ENCODE measurements at regions not wholly inside any gene's neighbourhood (a gene's known extent, or its start where the extent isn't known, plus 50 kb on each side); places are given as distances from the start of the nearest gene placed in this dataset.

- no peak overlapping the region for H3K27ac ChIP-seq (ENCODE audit: extremely low read depth, low read depth, low read length)
- CTCF ChIA-PET = interaction anchor here (0.5 to 1.0 kb wide), 2 partner anchors 32 to 70 kb away, joined by 3 read pairs; no protein-coding TSS in a partner anchor
- H3K4me3 ChIP-seq (ENCODE audit: low read depth, low read length) = no peak overlapping the region
- H3K4me1 ChIP-seq (ENCODE audit: control insufficient read depth, insufficient read depth, low read length) = peaks cover 4% of the 10 kb centered on the region
- TF ChIP-seq ZNF133 (tag by site-specific recombination; IDR thresholded peaks at IDR 0.05) = no peak
- no peak for TF ChIP-seq ZNF747 (tag by site-specific recombination; IDR thresholded peaks at IDR 0.05)
- no peak for TF ChIP-seq SP7 (tag by site-specific recombination; IDR thresholded peaks at IDR 0.05)
- TF ChIP-seq, protein P1, sequence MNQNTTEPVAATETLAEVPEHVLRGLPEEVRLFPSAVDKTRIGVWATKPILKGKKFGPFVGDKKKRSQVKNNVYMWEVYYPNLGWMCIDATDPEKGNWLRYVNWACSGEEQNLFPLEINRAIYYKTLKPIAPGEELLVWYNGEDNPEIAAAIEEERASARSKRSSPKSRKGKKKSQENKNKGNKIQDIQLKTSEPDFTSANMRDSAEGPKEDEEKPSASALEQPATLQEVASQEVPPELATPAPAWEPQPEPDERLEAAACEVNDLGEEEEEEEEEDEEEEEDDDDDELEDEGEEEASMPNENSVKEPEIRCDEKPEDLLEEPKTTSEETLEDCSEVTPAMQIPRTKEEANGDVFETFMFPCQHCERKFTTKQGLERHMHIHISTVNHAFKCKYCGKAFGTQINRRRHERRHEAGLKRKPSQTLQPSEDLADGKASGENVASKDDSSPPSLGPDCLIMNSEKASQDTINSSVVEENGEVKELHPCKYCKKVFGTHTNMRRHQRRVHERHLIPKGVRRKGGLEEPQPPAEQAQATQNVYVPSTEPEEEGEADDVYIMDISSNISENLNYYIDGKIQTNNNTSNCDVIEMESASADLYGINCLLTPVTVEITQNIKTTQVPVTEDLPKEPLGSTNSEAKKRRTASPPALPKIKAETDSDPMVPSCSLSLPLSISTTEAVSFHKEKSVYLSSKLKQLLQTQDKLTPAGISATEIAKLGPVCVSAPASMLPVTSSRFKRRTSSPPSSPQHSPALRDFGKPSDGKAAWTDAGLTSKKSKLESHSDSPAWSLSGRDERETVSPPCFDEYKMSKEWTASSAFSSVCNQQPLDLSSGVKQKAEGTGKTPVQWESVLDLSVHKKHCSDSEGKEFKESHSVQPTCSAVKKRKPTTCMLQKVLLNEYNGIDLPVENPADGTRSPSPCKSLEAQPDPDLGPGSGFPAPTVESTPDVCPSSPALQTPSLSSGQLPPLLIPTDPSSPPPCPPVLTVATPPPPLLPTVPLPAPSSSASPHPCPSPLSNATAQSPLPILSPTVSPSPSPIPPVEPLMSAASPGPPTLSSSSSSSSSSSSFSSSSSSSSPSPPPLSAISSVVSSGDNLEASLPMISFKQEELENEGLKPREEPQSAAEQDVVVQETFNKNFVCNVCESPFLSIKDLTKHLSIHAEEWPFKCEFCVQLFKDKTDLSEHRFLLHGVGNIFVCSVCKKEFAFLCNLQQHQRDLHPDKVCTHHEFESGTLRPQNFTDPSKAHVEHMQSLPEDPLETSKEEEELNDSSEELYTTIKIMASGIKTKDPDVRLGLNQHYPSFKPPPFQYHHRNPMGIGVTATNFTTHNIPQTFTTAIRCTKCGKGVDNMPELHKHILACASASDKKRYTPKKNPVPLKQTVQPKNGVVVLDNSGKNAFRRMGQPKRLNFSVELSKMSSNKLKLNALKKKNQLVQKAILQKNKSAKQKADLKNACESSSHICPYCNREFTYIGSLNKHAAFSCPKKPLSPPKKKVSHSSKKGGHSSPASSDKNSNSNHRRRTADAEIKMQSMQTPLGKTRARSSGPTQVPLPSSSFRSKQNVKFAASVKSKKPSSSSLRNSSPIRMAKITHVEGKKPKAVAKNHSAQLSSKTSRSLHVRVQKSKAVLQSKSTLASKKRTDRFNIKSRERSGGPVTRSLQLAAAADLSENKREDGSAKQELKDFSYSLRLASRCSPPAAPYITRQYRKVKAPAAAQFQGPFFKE (tag by site-specific recombination; IDR thresholded peaks at IDR 0.05; ENCODE audit: borderline replicate concordance) = no peak
- POLR2A ChIA-PET = no interaction called here
- no peaks in the 10 kb centered on the region for H3K9me3 ChIP-seq (ENCODE audit: control insufficient read depth, insufficient read depth, low read depth, low read length)
- H3K36me3 ChIP-seq (ENCODE audit: control insufficient read depth in 2 of 2, insufficient read depth in 1 of 2, low read length in 2 of 2) = no peaks in the 10 kb centered on the region
Observed at GRCh38 chr9:2568689-2569088, 52.9 kb upstream of the VLDLR start.

DNA sequence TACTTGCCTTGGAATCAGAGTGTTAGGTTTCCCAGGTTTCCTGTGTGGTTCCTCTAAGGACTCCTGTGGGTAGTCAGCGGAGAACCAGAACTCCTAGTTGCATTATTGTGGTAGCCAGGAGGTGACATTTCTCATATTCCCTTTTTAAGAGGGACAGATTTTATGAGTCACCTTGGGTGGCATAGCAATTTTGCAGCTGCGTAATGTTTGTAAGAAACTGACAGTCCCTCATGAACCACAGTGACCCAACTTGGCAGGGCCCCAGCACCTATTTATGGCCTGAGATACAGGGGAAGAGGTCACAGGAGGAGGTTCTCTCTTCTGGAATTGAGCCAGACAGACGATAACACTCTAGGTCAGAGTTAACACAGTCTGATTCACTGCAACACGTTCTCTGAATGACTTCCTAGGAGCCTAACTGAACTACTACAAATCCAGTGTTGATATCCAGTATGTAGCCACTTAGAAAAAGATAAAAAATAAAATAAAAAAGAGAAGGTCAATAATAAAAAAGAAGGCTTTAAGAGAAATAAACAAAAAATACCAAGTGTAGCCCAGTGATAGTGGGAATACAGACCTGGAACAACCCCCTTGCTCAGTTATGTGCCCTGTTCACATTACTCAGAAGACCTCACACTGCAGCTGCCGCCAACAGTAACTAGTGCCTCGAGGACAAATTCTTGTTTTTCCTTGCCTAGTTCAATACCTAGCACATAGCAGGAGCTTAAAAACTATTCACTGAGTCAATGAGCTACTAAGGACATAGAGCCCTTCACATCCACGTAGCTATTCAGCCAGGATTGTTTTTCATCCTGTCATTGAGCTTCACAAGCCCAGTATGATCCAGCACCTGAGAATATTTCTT, 50.7 kb upstream of the VLDLR start:
- ChIA-PET POLR2A (no interaction called here), CTCF (interaction anchor here (0.5 to 1.2 kb wide), 2 partner anchors 31 to 47 kb away, joined by 3 read pairs; no protein-coding TSS in a partner anchor)
- H3K4me3 ChIP-seq (ENCODE audit: low read depth, low read length) = no peak overlapping the region
- no peaks in the 10 kb centered on the region for H3K9me3 ChIP-seq (ENCODE audit: control insufficient read depth, insufficient read depth, low read depth, low read length)
- peaks cover 4% of the 10 kb centered on the region for H3K4me1 ChIP-seq (ENCODE audit: control insufficient read depth, insufficient read depth, low read length)
- no peaks in the 10 kb centered on the region for H3K36me3 ChIP-seq (ENCODE audit: control insufficient read depth in 2 of 2, insufficient read depth in 1 of 2, low read length in 2 of 2)
- H3K27ac ChIP-seq (ENCODE audit: extremely low read depth, low read depth, low read length) = peak overlapping the region; percentile 73; the same call in 1 of the 2 replicates
- TF ChIP-seq ZNF639 (tag by site-specific recombination; IDR thresholded peaks at IDR 0.05) = peak; percentile 85
- peak; percentile 34; the same call in 1 of the 2 replicates for TF ChIP-seq ZNF335 (tag by site-specific recombination; conservative IDR thresholded peaks at IDR 0.05)
- TF ChIP-seq ZNF830 (tag by site-specific recombination; IDR thresholded peaks at IDR 0.05; ENCODE audit: low read depth) = no peak
- no peak for TF ChIP-seq ZNF146 (tag by site-specific recombination; IDR thresholded peaks at IDR 0.05)
- no peak for TF ChIP-seq KLF10 (tag by site-specific recombination; IDR thresholded peaks at IDR 0.05)
- peak; percentile 90 for TF ChIP-seq ZNF366 (tag by site-specific recombination; conservative IDR thresholded peaks at IDR 0.05)
- no peak for TF ChIP-seq ZNF768 (tag by site-specific recombination; IDR thresholded peaks at IDR 0.05)
- TF ChIP-seq TRIM28 (IDR thresholded peaks at IDR 0.05; ENCODE audit: borderline replicate concordance, low read length) = peak; percentile 90; the same call in 1 of the 2 replicates
- no peak for TF ChIP-seq ZNF175 (tag by site-specific recombination; IDR thresholded peaks at IDR 0.05)
- TF ChIP-seq, protein P2, sequence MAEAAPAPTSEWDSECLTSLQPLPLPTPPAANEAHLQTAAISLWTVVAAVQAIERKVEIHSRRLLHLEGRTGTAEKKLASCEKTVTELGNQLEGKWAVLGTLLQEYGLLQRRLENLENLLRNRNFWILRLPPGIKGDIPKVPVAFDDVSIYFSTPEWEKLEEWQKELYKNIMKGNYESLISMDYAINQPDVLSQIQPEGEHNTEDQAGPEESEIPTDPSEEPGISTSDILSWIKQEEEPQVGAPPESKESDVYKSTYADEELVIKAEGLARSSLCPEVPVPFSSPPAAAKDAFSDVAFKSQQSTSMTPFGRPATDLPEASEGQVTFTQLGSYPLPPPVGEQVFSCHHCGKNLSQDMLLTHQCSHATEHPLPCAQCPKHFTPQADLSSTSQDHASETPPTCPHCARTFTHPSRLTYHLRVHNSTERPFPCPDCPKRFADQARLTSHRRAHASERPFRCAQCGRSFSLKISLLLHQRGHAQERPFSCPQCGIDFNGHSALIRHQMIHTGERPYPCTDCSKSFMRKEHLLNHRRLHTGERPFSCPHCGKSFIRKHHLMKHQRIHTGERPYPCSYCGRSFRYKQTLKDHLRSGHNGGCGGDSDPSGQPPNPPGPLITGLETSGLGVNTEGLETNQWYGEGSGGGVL (tag by site-specific recombination; IDR thresholded peaks at IDR 0.05) = peak; percentile 78
- no peak for TF ChIP-seq ZBTB11 (tag by site-specific recombination; conservative IDR thresholded peaks at IDR 0.05; ENCODE audit: low read depth)
- TF ChIP-seq ZNF133 (tag by site-specific recombination; IDR thresholded peaks at IDR 0.05) = no peak
- TF ChIP-seq, protein P3, sequence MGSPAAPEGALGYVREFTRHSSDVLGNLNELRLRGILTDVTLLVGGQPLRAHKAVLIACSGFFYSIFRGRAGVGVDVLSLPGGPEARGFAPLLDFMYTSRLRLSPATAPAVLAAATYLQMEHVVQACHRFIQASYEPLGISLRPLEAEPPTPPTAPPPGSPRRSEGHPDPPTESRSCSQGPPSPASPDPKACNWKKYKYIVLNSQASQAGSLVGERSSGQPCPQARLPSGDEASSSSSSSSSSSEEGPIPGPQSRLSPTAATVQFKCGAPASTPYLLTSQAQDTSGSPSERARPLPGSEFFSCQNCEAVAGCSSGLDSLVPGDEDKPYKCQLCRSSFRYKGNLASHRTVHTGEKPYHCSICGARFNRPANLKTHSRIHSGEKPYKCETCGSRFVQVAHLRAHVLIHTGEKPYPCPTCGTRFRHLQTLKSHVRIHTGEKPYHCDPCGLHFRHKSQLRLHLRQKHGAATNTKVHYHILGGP (tag by site-specific recombination; IDR thresholded peaks at IDR 0.05) = no peak
- no peak for TF ChIP-seq BCL11B (tag by site-specific recombination; IDR thresholded peaks at IDR 0.05; ENCODE audit: low read depth)
- 0 out of 2 replicates have a peak, but pooled peaks have one; percentile 46 for TF ChIP-seq ZNF184 (tag by site-specific recombination; IDR thresholded peaks at IDR 0.05)
- TF ChIP-seq ZNF561 (tag by site-specific recombination; IDR thresholded peaks at IDR 0.05; ENCODE audit: borderline replicate concordance) = peak; percentile 47; the same call in 1 of the 2 replicates
